IMR-90 (cell line): ENCODE measurements at regions not wholly inside any gene's neighbourhood (a gene's known extent, or its start where the extent isn't known, plus 50 kb on each side); places are given as distances from the start of the nearest gene placed in this dataset.

Experiments used
- ATAC-seq: fragments of 200-7000 bp; cut with Tn5 transposase; 2 replicates; pipeline ENCODE4 v1.9.1; 2020; ENCODE audit warnings: low read depth, mild to moderate bottlenecking, moderate library complexity
- BruUV-seq: library from RNA; stranded (reverse); fragments of 400-500 nt; replicated peaks from 2 replicates; lab custom pipeline; 2021; lab: Mats Ljungman, UMichigan
- CTCF ChIA-PET: fragments of 300-600 bp; formaldehyde crosslinking; extraction: SDS; loops from one replicate; lab custom pipeline; 2021; ENCODE audit warnings: antibody characterized with exemption; lab: Yijun Ruan, JAX
- POLR2A ChIA-PET: fragments of 300-600 bp; sonication (Branson Sonifier 250); formaldehyde crosslinking; loops from one replicate; lab custom pipeline; 2022; ENCODE audit warnings: antibody characterized with exemption; ENCODE audit not compliant: unreplicated experiment; lab: Charles Lee
- DNase-seq: peaks from one replicate; pipeline ENCODE4 v3.0.0; 2013
- H2AFZ ChIP-seq: replicated peaks from 2 replicates; pipeline ENCODE3; 2013; ENCODE audit warnings: low read length, mild to moderate bottlenecking; ENCODE audit not compliant: poor library complexity
- H2AK5ac ChIP-seq: 2 replicates; pipeline ENCODE4 v1.6.1; 2013; ENCODE audit warnings: low read depth, low read length, inconsistent platforms
- H2AK9ac ChIP-seq: replicated peaks from 2 replicates; pipeline ENCODE3; 2013; ENCODE audit warnings: mild to moderate bottlenecking, low read depth, low read length, moderate library complexity; ENCODE audit not compliant: poor library complexity
- H2BK120ac ChIP-seq: 2 replicates; pipeline ENCODE4 v1.6.1; 2013; ENCODE audit warnings: low read depth, low read length, inconsistent platforms
- H2BK15ac ChIP-seq: 3 replicates; pipeline ENCODE4 v1.6.1; 2013; ENCODE audit warnings: low read depth, low read length, inconsistent platforms
- H2BK20ac ChIP-seq: 2 replicates; pipeline ENCODE4 v1.6.1; 2013; ENCODE audit warnings: low read depth, mild to moderate bottlenecking, inconsistent platforms, low read length, moderate library complexity
- H2BK5ac ChIP-seq: 2 replicates; pipeline ENCODE4 v1.6.1; 2013; ENCODE audit warnings: mild to moderate bottlenecking, low read depth, low read length, inconsistent platforms; ENCODE audit not compliant: poor library complexity, severe bottlenecking
- H3K14ac ChIP-seq: replicated peaks from 2 replicates; pipeline ENCODE4 v1.6.1; 2013; ENCODE audit warnings: low read depth, low read length, inconsistent platforms
- H3K18ac ChIP-seq: 2 replicates; pipeline ENCODE4 v1.6.1; 2013; ENCODE audit warnings: low read depth, low read length, control low read depth
- H3K23ac ChIP-seq: 2 replicates; pipeline ENCODE4 v1.6.1; 2013; ENCODE audit warnings: low read depth, low read length, inconsistent platforms
- H3K27ac ChIP-seq: 2 replicates; pipeline ENCODE4 v1.5.1; 2013; ENCODE audit warnings: mild to moderate bottlenecking, control low read depth, low read length; ENCODE audit not compliant: insufficient read depth
- H3K27me3 ChIP-seq: 2 replicates; pipeline ENCODE4 v1.6.1; 2013; ENCODE audit warnings: low read length; ENCODE audit not compliant: control insufficient read depth, insufficient read depth
- H3K36me3 ChIP-seq: 2 replicates; pipeline ENCODE4 v1.6.1; 2013; ENCODE audit warnings: low read length, mixed read lengths; ENCODE audit not compliant: control insufficient read depth, insufficient read depth
- H3K4ac ChIP-seq: 2 replicates; pipeline ENCODE4 v1.6.1; 2013; ENCODE audit warnings: low read depth, low read length, inconsistent platforms
- H3K4me1 ChIP-seq: 2 replicates; pipeline ENCODE4 v1.6.1; 2013; ENCODE audit warnings: low read length, mixed read lengths; ENCODE audit not compliant: control insufficient read depth, insufficient read depth
- H3K4me2 ChIP-seq: 2 replicates; pipeline ENCODE4 v1.6.1; 2013; ENCODE audit warnings: low read depth, mild to moderate bottlenecking, control low read depth, low read length, moderate library complexity
- H3K4me3 ChIP-seq: 2 replicates; pipeline ENCODE4 v1.5.1; 2013; ENCODE audit warnings: low read depth, mild to moderate bottlenecking, control low read depth, low read length, moderate library complexity; ENCODE audit not compliant: insufficient read depth
- H3K56ac ChIP-seq: 2 replicates; pipeline ENCODE4 v1.6.1; 2013; ENCODE audit warnings: low read length, inconsistent platforms; ENCODE audit not compliant: insufficient read depth; ENCODE audit errors: extremely low read depth
- H3K79me1 ChIP-seq, 2 experiments: 2 replicates each; pipeline ENCODE4 v1.6.1; 2013; ENCODE audit warnings: low read length in 2 of 2, inconsistent platforms in 1 of 2, low read depth in 1 of 2
- H3K9ac ChIP-seq: 2 replicates; pipeline ENCODE4 v1.6.1; 2013; ENCODE audit warnings: low read depth, low read length, control low read depth
- H3K9me1 ChIP-seq: 2 replicates; pipeline ENCODE4 v1.6.1; 2013; ENCODE audit warnings: low read length, inconsistent platforms; ENCODE audit not compliant: insufficient read depth
- H3K9me3 ChIP-seq: 2 replicates; pipeline ENCODE4 v1.6.1; 2013; ENCODE audit warnings: low read length; ENCODE audit not compliant: control insufficient read depth, insufficient read depth
- H4K20me1 ChIP-seq: 2 replicates; pipeline ENCODE4 v1.6.1; 2013; ENCODE audit warnings: low read length, inconsistent platforms; ENCODE audit not compliant: insufficient read depth
- H4K5ac ChIP-seq: 2 replicates; pipeline ENCODE4 v1.6.1; 2013; ENCODE audit warnings: mild to moderate bottlenecking, low read depth, low read length, control low read depth
- H4K8ac ChIP-seq, 2 experiments: 2 replicates each; pipeline ENCODE4 v1.6.1; 2013; ENCODE audit warnings: low read depth in 2 of 2, low read length in 2 of 2, control low read depth in 1 of 2, inconsistent platforms in 1 of 2
- H4K91ac ChIP-seq: 2 replicates; pipeline ENCODE4 v1.6.1; 2013; ENCODE audit warnings: low read depth, low read length, inconsistent platforms; ENCODE audit not compliant: insufficient read depth
- CHD1 ChIP-seq: IDR thresholded peaks from 2 replicates; pipeline ENCODE4 v1.6.1; 2012; ENCODE audit warnings: low read depth, low read length, improper control_type of control experiment
- WGBS, 2 experiments: methylation state at CpG; one replicate each; pipeline versions ENCODE4 v1.1.5 to v1.1.7; 2013; ENCODE audit warnings: missing lambda C conversion rate in 2 of 2; ENCODE audit not compliant: insufficient read length in 1 of 2; ENCODE audit errors: extremely low coverage in 2 of 2; 5-methylcytosine and 5-hydroxymethylcytosine counted together
- dilution Hi-C: fragments of 300-500 bp; cut with HindIII; formaldehyde crosslinking; loops from one replicate; pipeline ENCODE4 v1.14.3; 2018; ENCODE audit warnings: low sequenced_read_pairs; ENCODE audit not compliant: unreplicated experiment
- in situ Hi-C: fragments of 300-500 bp; cut with MboI; formaldehyde crosslinking; loops from 3 replicates; pipeline ENCODE4 v1.14.3; 2019; ENCODE audit warnings: low sequenced_read_pairs, inconsistent platforms, mixed read lengths
- intact Hi-C: fragments of 100-400 bp; cut with micrococcal nuclease; formaldehyde crosslinking; loops from 2 replicates; pipeline ENCODE4 v1.10.0; 2022

DNA sequence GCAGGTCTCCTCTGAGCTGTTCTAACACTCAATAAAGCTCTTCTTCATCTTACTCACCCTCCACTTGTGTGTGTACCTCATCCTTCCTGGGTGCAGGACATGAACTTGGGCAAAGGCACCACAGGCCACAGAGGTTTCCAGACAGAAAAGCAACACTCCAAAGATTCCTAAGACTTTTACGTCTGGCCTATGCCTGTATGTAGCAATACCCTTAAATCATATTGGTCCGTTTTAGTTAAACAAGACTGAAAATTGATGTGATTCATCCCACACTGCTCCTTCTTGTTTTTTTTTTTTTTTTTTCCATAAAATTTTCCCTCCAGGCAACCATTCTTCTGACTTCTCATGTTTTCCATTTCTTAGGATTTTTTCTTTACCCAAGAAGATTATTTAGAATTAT is 404.3 kb downstream of the PID1 start:
- Histone ChIP-seq H3K4me1 (no peaks in the 10 kb centered on the region), H2AK9ac (no peak overlapping the region), H3K14ac (no peak overlapping the region), H2BK5ac (no peak overlapping the region), H3K36me3 (no peaks in the 10 kb centered on the region), H4K5ac (no peak overlapping the region), H3K4ac (no peak overlapping the region), H3K27ac (no peak overlapping the region), H2BK120ac (no peak overlapping the region), H2BK20ac (no peak overlapping the region), H3K56ac (no peak overlapping the region), H3K4me2 (no peak overlapping the region), H4K91ac (no peak overlapping the region), H3K79me1 (no peaks in the 10 kb centered on the region), H3K4me3 (no peak overlapping the region), H3K18ac (no peak overlapping the region), H3K9me3 (peaks cover 7% of the 10 kb centered on the region), H4K20me1 (no peaks in the 10 kb centered on the region), H3K9ac (no peak overlapping the region), H3K27me3 (no peaks in the 10 kb centered on the region), H2AK5ac (no peak overlapping the region), H3K9me1 (no peaks in the 10 kb centered on the region), H4K8ac (no peak overlapping the region), H2BK15ac (no peak overlapping the region), H2AFZ (no peak overlapping the region), H3K23ac (no peak overlapping the region)
- DNase-seq (no peak), ATAC-seq (no peak)
- ChIA-PET POLR2A (no interaction called here), CTCF (no interaction called here)
- intact Hi-C loops: no loop called here
- no TSS peak for BruUV-seq
- TF ChIP-seq CHD1: no peak
- dilution Hi-C loops: no loop called here
- WGBS, 2 experiments: no CpG with 5 or more reads among the region's 2 CpGs
- in situ Hi-C loops: no loop called here
